Right lobe of liver (tissue), 6 donors: ENCODE measurements at regions not wholly inside any gene's neighbourhood (a gene's known extent, or its start where the extent isn't known, plus 50 kb on each side); places are given as distances from the start of the nearest gene placed in this dataset.

Source experiments
- ATAC-seq, 4 donors: fragments of 200-7000 bp; cut with Tn5 transposase; one replicate each; pipeline ENCODE4 v1.9.1; 2020; ENCODE audit warnings: mild to moderate bottlenecking in 4 of 4, moderate library complexity in 4 of 4
- DNase-seq, 3 donors: peaks; one replicate each; pipeline ENCODE4 v3.0.0-alpha.2; 2020
- H3K27ac ChIP-seq, 3 donors: fragments of 200-600 bp; one replicate each; pipeline ENCODE4 v1.8.0; 2022
- H3K27me3 ChIP-seq, 2 donors: fragments of 200-600 bp; one replicate each; pipeline ENCODE4 v1.8.0; 2022
- H3K36me3 ChIP-seq, 4 donors: fragments of 200-600 bp; sonication (generic) in 1 of 4; one replicate each; pipeline versions ENCODE4 v1.5.1 to v1.8.0; 2017 to 2022; ENCODE audit warnings: control low read depth in 1 of 4
- H3K4me1 ChIP-seq, 4 donors: fragments of 200-600 bp; sonication (generic) in 1 of 4; one replicate each; pipeline versions ENCODE4 v1.5.1 to v1.8.0; 2017 to 2022; ENCODE audit warnings: control low read depth in 1 of 4
- H3K4me3 ChIP-seq, 3 donors: fragments of 200-600 bp; one replicate each; pipeline ENCODE4 v1.8.0; 2022
- H3K9me3 ChIP-seq, 4 donors: fragments of 200-600 bp; sonication (generic) in 1 of 4; one replicate each; pipeline versions ENCODE4 v1.5.1 to v1.8.0; 2017 to 2022; ENCODE audit warnings: control low read depth in 1 of 4
- POLR2A ChIP-seq: fragments of 450-650 bp; IDR thresholded peaks from one replicate; pipeline ENCODE4 v1.6.1; 2017; ENCODE audit warnings: antibody characterized with exemption, mild to moderate bottlenecking
- WGBS: methylation state at CpG from one replicate; pipeline ENCODE4 v1.1.6; 2018; ENCODE audit warnings: low coverage, low lambda C conversion rate; ENCODE audit not compliant: insufficient coverage; ENCODE audit errors: missing lambda C conversion rate; 5-methylcytosine and 5-hydroxymethylcytosine counted together
- intact Hi-C, 2 donors: fragments of 100-400 bp; cut with DNase I; formaldehyde crosslinking; loops; one replicate each; pipeline versions ENCODE4 v1.11.2 to v1.14.1; 2022
- TF ChIP-seq, protein P1 (sequence below), 4 donors: fragments of 200-600 bp in 3 of 4; fragments of 450-650 bp in 1 of 4; IDR thresholded peaks; one replicate each; pipeline versions ENCODE4 v1.5.1 to v1.8.0; 2016 to 2022; ENCODE audit warnings: antibody characterized with exemption in 4 of 4, mild to moderate bottlenecking in 2 of 4
- donor health status: DM: no; HTN: yes; CAD: no.
- donor health status: DM: no; HTN: no; CAD: no.
- donor health status: DM: no; HTN: no; CAD: no.
- donor health status: DM: no; HTN: yes; CAD: no.
- donor health status: DM: no; HTN: yes; CAD: no.

DNA sequence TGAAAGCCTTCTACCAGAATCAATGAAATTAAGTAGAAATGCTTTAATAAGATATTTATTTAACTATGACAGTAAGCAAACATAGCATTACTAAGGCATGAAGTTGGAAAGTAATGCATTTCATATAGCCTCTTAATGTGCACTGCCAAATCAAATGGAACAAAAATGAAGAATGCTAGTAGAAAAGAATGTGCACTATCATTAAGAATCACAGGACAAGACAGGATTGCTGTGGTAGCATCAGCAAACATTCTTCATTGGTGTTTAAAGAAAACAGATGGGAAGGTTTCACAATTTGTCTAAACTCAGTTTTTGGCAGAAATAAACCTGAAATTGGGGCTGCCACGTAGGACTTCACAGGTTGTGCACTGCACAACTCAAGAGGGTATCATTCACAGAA, 168.9 kb downstream of the CNTN3 start:
- Histone ChIP-seq H3K27me3 (no peaks in the 10 kb centered on the region), H3K36me3 (no peaks in the 10 kb centered on the region), H3K4me1 (no peaks in the 10 kb centered on the region), H3K9me3 (no peaks in the 10 kb centered on the region), H3K27ac (no peak overlapping the region), H3K4me3 (no peak overlapping the region)
- TF ChIP-seq, protein P1, sequence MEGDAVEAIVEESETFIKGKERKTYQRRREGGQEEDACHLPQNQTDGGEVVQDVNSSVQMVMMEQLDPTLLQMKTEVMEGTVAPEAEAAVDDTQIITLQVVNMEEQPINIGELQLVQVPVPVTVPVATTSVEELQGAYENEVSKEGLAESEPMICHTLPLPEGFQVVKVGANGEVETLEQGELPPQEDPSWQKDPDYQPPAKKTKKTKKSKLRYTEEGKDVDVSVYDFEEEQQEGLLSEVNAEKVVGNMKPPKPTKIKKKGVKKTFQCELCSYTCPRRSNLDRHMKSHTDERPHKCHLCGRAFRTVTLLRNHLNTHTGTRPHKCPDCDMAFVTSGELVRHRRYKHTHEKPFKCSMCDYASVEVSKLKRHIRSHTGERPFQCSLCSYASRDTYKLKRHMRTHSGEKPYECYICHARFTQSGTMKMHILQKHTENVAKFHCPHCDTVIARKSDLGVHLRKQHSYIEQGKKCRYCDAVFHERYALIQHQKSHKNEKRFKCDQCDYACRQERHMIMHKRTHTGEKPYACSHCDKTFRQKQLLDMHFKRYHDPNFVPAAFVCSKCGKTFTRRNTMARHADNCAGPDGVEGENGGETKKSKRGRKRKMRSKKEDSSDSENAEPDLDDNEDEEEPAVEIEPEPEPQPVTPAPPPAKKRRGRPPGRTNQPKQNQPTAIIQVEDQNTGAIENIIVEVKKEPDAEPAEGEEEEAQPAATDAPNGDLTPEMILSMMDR (IDR thresholded peaks at IDR 0.05) = no peak
- no peak for TF ChIP-seq POLR2A
- 0% methylated on average over 1 of the region's 1 CpG for WGBS
- DNase-seq (no peak), ATAC-seq (no peak)
- intact Hi-C loops = no loop called here

DNA sequence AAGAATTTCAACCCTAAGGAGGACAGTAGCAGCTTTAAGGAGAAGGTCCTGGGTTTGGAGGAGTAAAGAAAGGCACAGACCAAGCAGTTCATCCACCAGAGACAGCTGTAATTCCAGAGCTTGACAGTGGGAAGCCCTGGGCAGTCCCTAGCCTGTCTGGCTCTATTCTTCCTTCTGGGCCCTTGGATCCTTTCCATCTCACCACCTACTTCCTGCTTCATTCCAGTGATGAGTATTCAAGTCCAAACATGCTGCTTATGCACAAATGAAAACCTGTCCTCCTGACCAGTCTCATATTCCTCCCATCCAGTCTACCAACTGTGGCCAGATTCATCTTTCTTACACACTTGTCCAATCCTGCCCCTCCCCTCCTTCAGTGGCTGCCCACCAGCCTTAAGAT, 171.4 kb downstream of the CNTN3 start:
- TF ChIP-seq POLR2A = no peak
- TF ChIP-seq, protein P1 (IDR thresholded peaks at IDR 0.05) = no peak

DNA sequence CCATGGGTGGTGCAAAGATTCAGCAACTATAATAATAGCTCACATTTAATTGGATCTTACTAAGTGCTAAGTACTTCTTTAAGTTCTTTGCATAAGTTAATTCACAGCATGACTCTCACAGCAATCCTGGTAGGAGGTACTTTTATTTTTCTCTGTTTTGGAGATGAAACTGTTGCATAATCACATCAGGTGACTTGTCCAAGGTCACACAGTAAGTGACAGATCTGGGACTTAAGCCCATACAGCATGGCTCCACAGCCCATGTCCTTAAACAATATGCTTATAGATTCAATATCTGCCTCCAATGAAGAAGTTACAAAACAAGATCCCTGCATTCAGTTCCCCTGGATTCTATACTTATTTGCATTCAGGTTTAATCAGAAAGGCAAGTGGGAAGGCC, 171.8 kb downstream of the CNTN3 start:
- H3K27ac ChIP-seq = no peak overlapping the region
- no peaks in the 10 kb centered on the region for H3K4me1 ChIP-seq
- intact Hi-C loops = no loop called here
- no peak for TF ChIP-seq POLR2A
- TF ChIP-seq, protein P1 (IDR thresholded peaks at IDR 0.05) = no peak
- H3K36me3 ChIP-seq = no peaks in the 10 kb centered on the region
- DNase-seq (no peak), ATAC-seq (peak in 1 of 4 donors; percentile 26)
- no peaks in the 10 kb centered on the region for H3K9me3 ChIP-seq
- no peak overlapping the region for H3K4me3 ChIP-seq
- no peaks in the 10 kb centered on the region for H3K27me3 ChIP-seq

More for the DNA sequence above, 171.4 kb downstream of the CNTN3 start:
- intact Hi-C loops = no loop called here
- Histone ChIP-seq H3K4me3 (no peak overlapping the region), H3K27me3 (no peaks in the 10 kb centered on the region), H3K4me1 (no peaks in the 10 kb centered on the region), H3K9me3 (no peaks in the 10 kb centered on the region), H3K36me3 (no peaks in the 10 kb centered on the region), H3K27ac (no peak overlapping the region)
- ATAC-seq = peak in 2 of 4 donors; percentile 23 to 95
- DNase-seq = no peak

DNA sequence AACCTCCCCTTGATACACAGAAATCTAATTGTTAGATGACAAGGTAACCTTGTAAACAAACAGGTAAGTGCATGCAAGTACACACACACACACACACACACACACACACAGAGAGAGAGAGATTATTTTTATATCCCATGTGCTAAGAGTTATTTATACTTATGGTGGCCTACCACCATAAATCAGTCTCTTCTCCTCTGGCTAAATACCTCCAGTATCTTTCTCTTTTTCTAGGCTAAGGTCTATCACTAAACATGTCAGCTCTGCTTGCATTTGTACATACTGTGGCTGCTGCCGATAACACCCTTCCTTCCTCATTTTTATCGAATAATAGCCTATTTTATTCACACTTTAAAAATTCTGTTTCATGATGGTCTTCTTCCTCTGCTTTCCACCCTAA, 172.4 kb downstream of the CNTN3 start:
- TF ChIP-seq, protein P1 (IDR thresholded peaks at IDR 0.05) = no peak
- no peak for TF ChIP-seq POLR2A
- Histone ChIP-seq H3K4me3 (no peak overlapping the region), H3K27ac (no peak overlapping the region), H3K4me1 (no peaks in the 10 kb centered on the region), H3K27me3 (no peaks in the 10 kb centered on the region), H3K9me3 (no peaks in the 10 kb centered on the region), H3K36me3 (no peaks in the 10 kb centered on the region)
- 83% methylated on average over 2 of the region's 2 CpGs for WGBS
- intact Hi-C loops = no loop called here
- DNase-seq (no peak), ATAC-seq (no peak)

DNA sequence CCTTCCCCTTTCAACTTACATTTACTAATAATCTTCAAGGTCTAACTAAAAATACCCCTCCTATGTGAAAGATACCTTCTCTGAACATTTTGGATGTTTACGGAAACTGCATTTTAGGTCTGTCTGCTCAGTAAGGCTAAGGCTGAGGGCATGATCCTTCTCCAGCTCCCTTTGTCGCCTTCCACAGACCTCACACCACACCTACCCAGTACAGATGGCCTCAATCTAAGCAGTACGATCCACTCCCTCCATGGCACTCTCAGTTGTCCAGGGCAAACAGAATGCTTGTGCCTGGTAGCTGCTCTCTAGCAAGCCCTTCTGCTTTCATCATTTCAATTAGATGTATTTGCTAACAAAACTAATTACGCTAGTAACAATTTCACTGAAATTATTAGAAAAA, 178.3 kb downstream of the CNTN3 start:
- no peaks in the 10 kb centered on the region for H3K27me3 ChIP-seq
- H3K9me3 ChIP-seq = no peaks in the 10 kb centered on the region
- ATAC-seq (peak; percentile 24 to 44 (median 34)), DNase-seq (no peak)
- 71% methylated on average over 4 of the region's 4 CpGs for WGBS
- no peaks in the 10 kb centered on the region for H3K36me3 ChIP-seq
- H3K4me3 ChIP-seq = no peak overlapping the region
- TF ChIP-seq, protein P1 (IDR thresholded peaks at IDR 0.05) = no peak
- no peak for TF ChIP-seq POLR2A
- intact Hi-C loops = no loop called here
- H3K27ac ChIP-seq = no peak overlapping the region
- H3K4me1 ChIP-seq = peaks cover 0 to 11% (median 4%) of the 10 kb centered on the region in 4 donors
